HG03108 (cell line): ENCODE measurements at regions not wholly inside any gene's neighbourhood (a gene's known extent, or its start where the extent isn't known, plus 50 kb on each side); places are given as distances from the start of the nearest gene placed in this dataset.

ENCODE experiments used
- ATAC-seq: cut with Tn5 transposase; IDR thresholded peaks from one replicate; pipeline ENCODE4 v1.9.1; 2021; ENCODE audit warnings: moderate library complexity; ENCODE audit not compliant: unreplicated experiment

GRCh38 chr9:28287455-28287854, 714.2 kb upstream of the C9orf72 start:
- ATAC-seq = no peak

GRCh38 chr9:28289746-28290145, 716.5 kb upstream of the C9orf72 start:
- no peak for ATAC-seq

DNA sequence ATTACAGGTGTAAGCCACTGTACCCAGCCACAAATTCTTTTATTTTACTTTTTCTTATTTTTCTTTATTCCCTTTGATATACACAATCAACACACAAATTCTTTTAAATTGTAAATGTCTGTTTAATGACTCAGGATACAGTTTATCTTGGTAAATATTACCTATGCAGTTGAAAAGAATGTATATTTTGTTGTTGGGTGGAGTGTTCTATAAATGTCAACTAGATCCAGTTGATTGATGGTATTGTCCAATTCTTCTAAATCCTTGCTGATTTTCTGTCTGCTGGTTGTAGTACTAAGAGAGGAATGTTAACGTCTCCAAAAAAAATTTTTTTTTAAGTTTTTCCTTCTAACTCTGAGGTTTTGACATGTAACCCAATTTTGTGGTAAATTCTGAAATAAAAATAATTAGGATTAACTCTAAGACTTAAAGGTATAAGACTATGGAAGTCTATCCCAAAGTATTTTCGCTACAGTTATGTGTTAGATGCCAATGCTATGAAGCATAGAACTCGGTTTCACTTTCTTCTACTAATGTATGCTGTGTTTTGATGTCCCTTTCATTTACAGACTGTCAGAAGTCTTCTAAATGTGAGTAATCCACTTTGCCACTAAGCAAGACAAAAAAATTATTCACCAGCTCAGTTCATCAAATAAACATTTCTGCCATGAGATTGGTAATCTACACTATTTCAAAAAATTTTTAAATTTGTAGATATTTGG, 720.2 kb upstream of the C9orf72 start:
- no peak for ATAC-seq

GRCh38 chr9:28301281-28301680, 728.0 kb upstream of the C9orf72 start:
- ATAC-seq = no peak

- no peak for ATAC-seq
These were observed 744.5 kb upstream of the C9orf72 start for GRCh38 chr9:28317745-28318144.

DNA sequence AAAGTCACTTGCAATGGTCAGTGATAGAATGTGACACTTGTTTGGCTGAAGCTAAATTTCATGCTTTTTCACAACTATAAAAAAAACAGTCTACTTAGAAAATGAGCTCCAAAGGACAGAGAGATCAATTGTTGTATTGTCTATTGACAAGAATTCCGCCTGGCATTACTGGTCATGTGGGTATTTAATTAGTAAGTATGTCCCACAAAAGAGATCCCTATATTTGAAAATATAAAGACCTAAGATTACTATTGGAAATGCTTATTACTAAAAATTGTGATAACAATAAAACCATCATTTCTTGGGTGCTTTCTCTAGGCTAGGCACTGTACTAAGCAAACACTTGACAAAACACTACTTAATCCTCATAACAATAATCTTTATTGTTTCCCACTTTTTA, 745.2 kb upstream of the C9orf72 start:
- ATAC-seq = no peak

GRCh38 chr9:28319981-28320380, 746.7 kb upstream of the C9orf72 start:
- no peak for ATAC-seq

GRCh38 chr9:28320616-28321015, 747.3 kb upstream of the C9orf72 start:
- no peak for ATAC-seq

- no peak for ATAC-seq
These were observed 756.0 kb upstream of the C9orf72 start for GRCh38 chr9:28329323-28329722.

DNA sequence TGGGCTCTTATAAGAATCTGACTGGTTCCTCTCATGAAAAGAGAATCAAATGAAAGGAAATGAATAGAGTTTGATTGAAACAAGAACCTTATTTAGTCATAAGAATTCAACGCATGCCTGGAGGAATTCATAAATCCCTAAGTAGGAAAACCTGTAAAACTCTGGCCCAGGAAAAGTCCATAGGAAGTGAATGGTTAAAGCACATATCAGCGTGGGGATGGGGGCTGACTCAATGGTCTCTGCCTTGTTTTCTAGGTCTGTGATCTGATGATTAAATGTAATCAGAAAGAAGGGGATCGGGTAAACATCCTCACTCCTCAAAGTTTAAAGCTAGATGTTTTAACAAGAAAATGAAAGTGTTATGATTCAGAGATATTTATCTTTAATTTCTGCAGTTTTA, 759.4 kb upstream of the C9orf72 start:
- ATAC-seq = no peak

DNA sequence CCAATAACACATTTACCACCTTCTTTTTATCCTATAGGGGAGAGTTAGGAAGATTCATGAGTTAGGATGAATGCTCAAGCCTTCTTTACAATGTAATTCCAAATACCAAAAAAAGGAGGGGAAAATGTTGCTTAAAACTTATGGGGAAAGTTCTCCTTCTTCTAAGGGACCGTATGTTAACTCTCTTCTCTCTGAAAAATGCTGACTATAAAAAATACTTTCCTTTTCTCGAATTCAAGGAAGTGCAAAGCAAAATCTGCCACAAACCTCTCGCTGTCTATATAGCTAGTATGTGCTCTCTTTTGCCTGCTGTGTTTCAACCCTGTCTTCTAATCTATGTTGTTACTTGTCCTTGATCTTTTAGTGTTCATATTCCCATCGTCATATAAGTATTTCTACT, 768.6 kb upstream of the C9orf72 start:
- ATAC-seq = no peak

DNA sequence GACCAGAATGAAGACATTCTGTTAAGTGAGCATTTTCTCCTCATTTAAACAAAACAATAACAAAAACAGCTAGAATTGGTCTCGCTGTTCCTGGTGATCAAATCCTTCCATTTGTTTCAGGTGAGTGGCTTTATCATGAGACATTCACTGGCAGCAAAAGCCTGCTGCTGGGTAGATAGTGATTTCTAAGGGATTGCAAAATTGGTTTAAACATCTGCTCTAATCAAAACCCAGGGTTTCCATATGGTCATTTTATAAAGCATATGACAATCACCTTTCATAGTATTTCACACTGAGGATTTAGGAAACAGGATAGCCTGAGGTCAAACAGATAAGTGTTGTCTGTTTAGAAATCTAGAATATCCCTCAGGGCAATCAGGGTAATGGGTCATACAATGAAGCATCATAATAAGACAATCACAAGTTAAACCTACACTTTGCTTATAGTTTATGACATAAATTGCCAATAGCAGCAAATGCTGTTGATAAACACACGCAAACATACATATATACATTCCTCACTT, 769.6 kb upstream of the C9orf72 start:
- no peak for ATAC-seq

GRCh38 chr9:28363151-28363562, 789.9 kb upstream of the C9orf72 start:
- ATAC-seq = no peak

DNA sequence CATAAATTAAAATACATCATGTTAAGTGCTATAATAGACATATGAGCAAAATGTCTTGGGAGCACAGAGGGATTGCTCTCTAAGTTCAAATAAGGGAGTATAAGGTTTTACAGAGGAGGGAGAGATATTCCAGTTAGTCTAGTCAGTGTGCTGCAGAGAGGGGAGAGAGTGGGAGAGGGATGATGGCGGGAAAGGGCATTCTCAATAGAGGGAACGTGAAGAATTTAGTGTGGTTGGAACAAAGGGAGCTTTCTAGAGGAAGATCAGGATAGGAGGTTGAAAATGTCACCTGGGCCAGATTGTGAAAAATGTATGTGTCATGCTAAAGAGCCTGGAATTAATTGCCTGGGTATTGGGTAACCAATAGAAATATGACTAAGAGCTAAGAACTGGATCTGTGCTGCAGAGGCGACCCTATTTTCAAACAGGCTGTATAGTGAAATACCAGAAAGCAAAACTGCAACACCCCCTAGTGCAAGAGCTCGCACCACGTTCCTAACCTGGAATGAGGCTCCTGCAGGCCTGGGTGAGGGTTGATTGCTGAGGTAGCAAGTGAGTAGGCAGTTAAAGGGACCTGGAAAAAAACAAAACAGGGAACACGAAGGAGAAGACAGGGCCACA, 791.8 kb upstream of the C9orf72 start:
- ATAC-seq = no peak

GRCh38 chr9:28365728-28366127, 792.4 kb upstream of the C9orf72 start:
- no peak for ATAC-seq

DNA sequence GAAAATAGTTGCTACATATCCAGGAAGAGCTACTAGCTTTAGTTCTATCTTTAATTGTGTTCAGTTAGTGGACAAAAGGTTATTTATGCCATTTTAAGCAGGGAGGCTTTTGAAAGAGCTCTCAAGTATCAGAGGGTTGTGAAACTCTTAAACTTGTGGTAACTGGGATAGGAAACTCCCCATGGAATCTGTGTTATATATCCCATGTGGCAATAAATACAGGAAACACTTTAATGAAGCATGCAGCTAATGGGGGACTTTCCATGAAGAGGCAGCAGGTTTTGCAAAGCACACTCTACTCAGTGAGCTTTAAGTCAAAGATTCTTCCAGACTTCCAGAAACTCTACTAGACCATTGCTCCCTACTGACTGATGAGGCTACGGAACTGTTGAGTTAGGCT, 805.0 kb upstream of the C9orf72 start:
- ATAC-seq = no peak

DNA sequence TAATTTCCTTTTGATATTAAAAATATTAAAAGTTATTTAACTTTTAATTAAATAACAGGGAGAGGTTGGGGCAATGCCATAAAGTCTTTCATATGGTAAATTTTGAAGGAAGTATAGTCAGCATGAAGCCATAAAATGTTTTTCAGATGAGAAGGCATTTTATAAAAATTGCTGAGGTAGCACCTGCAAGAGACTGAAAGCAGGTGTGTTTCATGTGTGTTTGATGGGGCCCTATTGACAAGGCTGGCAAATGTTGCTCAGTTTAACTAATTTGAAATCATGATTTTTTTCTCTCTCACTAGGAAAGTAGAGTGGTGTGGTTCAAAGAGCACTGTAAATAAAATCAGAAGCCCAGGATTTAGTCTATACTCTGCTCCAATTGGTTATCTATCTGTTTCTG, 805.8 kb upstream of the C9orf72 start:
- ATAC-seq = no peak

DNA sequence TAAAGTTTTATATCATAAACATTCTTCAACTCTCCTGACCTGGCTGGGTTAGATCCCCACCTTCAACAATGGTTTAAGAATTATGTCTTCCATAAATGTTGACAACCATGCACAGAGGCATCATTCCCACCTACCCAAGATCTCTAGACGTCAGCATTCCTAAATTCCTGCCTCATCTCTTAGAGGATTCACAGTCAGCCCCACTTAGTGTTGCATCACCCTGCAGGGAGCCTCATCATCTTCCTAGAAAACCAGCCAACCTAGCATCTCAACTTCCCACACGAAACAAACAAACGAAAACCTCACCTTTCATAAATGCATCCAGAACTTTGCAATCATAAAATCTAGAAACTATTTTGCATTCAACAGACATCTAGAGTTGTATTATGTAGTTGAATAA, 816.1 kb upstream of the C9orf72 start:
- ATAC-seq = no peak

DNA sequence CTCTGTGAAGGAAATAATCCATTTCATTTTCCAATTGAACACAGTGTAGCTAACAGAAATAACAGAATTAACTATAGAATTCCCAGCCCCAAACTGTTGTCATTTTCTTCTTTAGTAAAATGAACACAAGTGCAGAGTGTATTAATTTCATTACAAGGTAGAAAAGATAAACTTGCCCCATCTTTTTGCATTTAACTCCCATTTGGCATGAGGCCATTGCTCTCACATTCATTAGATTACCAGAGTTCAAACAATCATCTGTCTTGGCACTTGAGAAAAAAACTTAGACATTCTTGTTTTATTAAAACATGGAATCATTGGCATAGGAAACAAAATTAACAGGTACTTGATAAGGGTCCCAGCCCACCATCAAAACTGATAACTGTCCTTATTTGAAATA, 821.5 kb upstream of the C9orf72 start:
- ATAC-seq = no peak

DNA sequence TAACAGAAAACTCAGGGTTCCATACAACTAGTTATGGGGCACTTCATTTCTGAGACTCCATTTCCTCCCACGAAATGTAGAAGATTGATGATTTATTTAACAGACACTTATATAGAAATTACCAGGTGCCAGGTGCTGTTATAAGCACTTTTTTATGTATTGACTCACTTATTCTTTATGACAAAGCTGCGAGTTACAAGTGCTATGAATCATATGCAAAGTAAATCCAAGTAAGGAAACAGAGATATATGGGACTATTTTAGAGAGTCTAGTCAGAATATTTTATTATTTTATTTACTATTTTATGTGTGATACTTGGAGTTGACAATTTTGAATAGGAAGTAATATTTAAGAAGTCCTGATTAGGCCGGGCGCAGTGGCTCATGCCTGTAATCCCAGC, 822.8 kb upstream of the C9orf72 start:
- no peak for ATAC-seq

- ATAC-seq = no peak
These were observed 834.1 kb upstream of the C9orf72 start for GRCh38 chr9:28407351-28407750.

DNA sequence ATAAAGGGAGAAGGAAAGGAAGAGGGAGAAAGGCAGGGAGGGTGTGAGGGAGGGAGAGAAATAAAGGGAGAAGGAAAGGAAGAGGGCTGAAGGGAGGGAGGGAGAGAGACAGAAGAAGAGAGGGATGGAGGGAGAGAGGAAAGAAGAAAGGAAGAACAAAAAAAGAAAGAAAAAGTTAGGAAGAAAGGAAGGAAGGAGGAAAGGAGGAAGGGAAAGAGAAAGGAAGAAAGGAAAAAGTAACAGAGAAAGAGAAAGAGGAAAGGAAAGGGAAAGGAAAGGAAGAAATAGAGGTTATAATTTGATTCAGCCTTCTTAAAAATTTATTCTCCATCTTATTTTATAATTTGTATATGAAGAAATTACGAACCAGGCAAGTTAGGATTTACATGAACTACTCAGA, 836.6 kb upstream of the C9orf72 start:
- no peak for ATAC-seq

DNA sequence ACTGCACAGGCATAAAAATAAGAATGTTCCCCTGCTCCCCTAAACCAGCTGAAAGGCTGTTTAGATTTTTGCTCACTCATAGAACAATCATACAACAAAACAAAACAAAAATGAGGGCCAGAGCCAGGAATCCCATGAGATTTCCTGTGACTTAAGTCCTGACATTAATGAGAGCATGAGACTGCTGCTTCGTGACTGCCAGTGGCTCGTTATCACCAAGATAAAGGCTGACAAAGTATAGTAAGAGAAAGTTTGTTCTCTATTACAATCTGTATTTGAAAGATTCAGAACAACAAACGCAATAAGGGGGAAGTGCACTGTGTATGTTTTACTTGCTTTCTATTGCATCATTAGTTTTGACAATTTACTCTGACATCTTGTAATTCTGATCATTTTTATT, 837.1 kb upstream of the C9orf72 start:
- ATAC-seq = no peak
